Karpas-422 (cell line): ENCODE measurements at regions not wholly inside any gene's neighbourhood (a gene's known extent, or its start where the extent isn't known, plus 50 kb on each side); places are given as distances from the start of the nearest gene placed in this dataset.

Experiments used
- DNase-seq: peaks from one replicate; pipeline ENCODE4 v3.0.0-alpha.2; 2015
- H2AFZ ChIP-seq: fragments of 200-600 bp; sonication (generic); 2 replicates; pipeline ENCODE4 v1.6.1; 2014; ENCODE audit warnings: antibody characterized with exemption, low read length, mixed read lengths
- H3K27ac ChIP-seq: fragments of 200-600 bp; sonication (generic); 2 replicates; pipeline ENCODE4 v1.5.1; 2014; ENCODE audit warnings: mild to moderate bottlenecking, low read length, moderate library complexity
- H3K27me3 ChIP-seq: fragments of 200-600 bp; sonication (generic); 2 replicates; pipeline ENCODE4 v1.6.1; 2014; ENCODE audit warnings: low read length, mixed read lengths
- H3K36me3 ChIP-seq: fragments of 200-600 bp; sonication (generic); 2 replicates; pipeline ENCODE4 v1.6.1; 2014; ENCODE audit warnings: low read length, mixed read lengths; ENCODE audit not compliant: insufficient read depth
- H3K4me1 ChIP-seq: fragments of 200-600 bp; sonication (generic); 2 replicates; pipeline ENCODE4 v1.6.1; 2014; ENCODE audit warnings: mild to moderate bottlenecking, low read length, mixed read lengths
- H3K4me2 ChIP-seq: fragments of 200-600 bp; sonication (generic); 2 replicates; pipeline ENCODE4 v1.6.1; 2014; ENCODE audit warnings: low read length, low read depth, mild to moderate bottlenecking; ENCODE audit not compliant: poor library complexity, severe bottlenecking
- H3K4me3 ChIP-seq: fragments of 200-600 bp; sonication (generic); 2 replicates; pipeline ENCODE4 v1.5.1; 2014; ENCODE audit warnings: mild to moderate bottlenecking, antibody characterized with exemption, low read length, mixed read lengths
- H3K79me2 ChIP-seq: fragments of 200-600 bp; sonication (generic); 2 replicates; pipeline ENCODE4 v1.6.1; 2014; ENCODE audit warnings: mild to moderate bottlenecking, low read length, mixed read lengths
- H3K9ac ChIP-seq: fragments of 200-600 bp; sonication (generic); 2 replicates; pipeline ENCODE4 v1.6.0; 2014; ENCODE audit warnings: low read length
- H3K9me2 ChIP-seq: fragments of 200-600 bp; sonication (generic), shearing (Covaris generic); replicated peaks from 2 replicates; pipeline ENCODE4 v1.6.0; 2014; ENCODE audit warnings: mild to moderate bottlenecking, low read length, moderate library complexity; ENCODE audit not compliant: insufficient read depth
- H3K9me3 ChIP-seq: fragments of 300-700, 200-600 bp; sonication (generic); 2 replicates; pipeline ENCODE4 v1.6.1; 2014; ENCODE audit warnings: low read length, mixed read lengths
- H4K20me1 ChIP-seq: fragments of 200-600 bp; sonication (generic); 2 replicates; pipeline ENCODE4 v1.6.1; 2014; ENCODE audit warnings: mild to moderate bottlenecking, antibody characterized with exemption, low read length, low read depth; ENCODE audit not compliant: insufficient read depth

DNA sequence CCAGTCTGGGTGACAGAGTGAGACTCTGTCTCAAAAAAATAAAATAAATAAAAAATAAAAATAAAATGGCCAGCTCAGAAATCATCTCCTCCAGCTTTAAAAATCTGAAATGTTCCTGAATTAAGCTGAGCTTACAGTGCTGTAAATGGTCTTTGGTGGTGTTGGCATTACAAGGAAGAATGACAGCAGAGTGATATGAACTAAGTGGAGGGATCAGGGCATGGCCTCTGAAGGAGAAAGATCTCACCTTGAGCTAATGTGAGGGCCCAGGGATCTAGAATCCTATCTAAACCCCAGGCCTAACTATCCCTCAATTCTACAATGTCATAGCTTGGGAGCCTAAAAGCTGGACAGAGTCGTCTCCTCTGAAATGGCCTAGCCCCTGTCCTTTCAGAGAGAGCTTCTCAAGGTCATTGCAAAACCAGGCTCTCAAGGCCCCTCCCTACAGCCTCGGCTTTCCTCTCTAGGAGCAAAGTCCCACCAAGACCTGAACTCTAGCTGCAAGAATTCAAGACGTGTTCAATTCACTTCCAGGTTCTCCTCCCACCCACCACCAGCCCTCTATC is 345.4 kb downstream of the BUD13 start:
- Histone ChIP-seq H3K27me3 (no peaks in the 10 kb centered on the region), H3K4me1 (no peaks in the 10 kb centered on the region), H3K27ac (no peak overlapping the region), H3K9ac (no peak overlapping the region), H3K9me2 (no peaks in the 10 kb centered on the region), H4K20me1 (no peaks in the 10 kb centered on the region), H3K79me2 (no peaks in the 10 kb centered on the region), H3K4me3 (no peak overlapping the region), H2AFZ (no peak overlapping the region), H3K4me2 (no peak overlapping the region), H3K36me3 (no peaks in the 10 kb centered on the region), H3K9me3 (no peaks in the 10 kb centered on the region)
- no peak for DNase-seq

DNA sequence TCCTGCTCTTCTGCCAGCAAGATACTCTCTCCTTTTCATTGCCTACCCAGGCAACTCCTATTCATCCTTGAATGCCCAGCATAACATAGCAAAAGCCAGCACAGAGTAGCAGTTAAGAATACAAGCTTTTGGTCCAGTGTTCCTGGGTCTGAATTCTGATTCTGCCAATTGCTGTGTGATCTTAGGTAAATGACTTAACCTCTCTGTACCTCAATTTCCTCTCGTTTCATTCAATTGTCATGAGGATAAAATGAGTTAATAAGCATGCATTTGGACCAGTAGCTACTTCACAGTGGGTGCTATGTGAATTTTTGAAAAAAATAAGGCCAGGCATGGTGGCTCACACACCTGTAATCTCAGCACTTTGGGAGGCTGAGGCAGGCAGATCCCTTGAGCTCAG is 346.0 kb downstream of the BUD13 start:
- Histone ChIP-seq H3K27ac (no peak overlapping the region), H3K9me3 (no peaks in the 10 kb centered on the region), H4K20me1 (no peaks in the 10 kb centered on the region), H2AFZ (no peak overlapping the region), H3K4me2 (no peak overlapping the region), H3K27me3 (no peaks in the 10 kb centered on the region), H3K4me1 (no peaks in the 10 kb centered on the region), H3K36me3 (no peaks in the 10 kb centered on the region), H3K9ac (no peak overlapping the region), H3K79me2 (no peaks in the 10 kb centered on the region), H3K4me3 (no peak overlapping the region), H3K9me2 (no peaks in the 10 kb centered on the region)
- DNase-seq: no peak

DNA sequence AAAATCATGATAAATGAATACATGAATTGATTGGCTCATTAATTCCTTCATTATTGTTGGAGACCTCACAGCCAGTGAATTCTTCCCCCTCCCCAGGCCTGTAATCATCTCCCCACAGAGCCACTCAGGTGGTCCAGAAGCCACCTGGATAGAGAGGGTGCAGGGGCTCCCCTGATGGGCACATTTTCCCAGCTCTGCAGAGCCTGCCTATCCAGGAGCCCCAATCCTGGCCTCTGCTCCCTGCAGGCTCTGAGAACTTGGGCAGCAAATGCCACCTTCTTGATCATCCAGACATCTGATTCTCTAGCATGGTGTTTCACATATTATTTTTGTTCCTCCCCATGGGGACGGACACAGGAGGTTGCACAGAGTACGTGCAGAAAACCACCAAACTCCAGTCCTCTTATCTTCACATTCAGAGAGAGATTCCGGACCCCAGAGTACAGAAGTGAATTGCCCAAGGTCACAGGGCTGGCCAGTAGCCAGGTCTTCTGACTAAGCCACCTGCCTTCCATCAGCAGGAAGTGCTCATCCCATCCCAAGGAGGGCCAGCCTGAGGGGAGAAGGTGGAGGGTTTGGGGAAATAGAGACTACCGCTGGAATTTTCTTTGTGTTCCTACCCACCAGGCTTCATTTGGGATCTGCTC is 348.0 kb downstream of the BUD13 start:
- Histone ChIP-seq H3K36me3 (no peaks in the 10 kb centered on the region), H3K27me3 (no peaks in the 10 kb centered on the region), H3K4me3 (no peak overlapping the region), H3K9ac (no peak overlapping the region), H3K4me2 (no peak overlapping the region), H3K9me2 (no peaks in the 10 kb centered on the region), H2AFZ (no peak overlapping the region), H3K27ac (no peak overlapping the region), H4K20me1 (no peaks in the 10 kb centered on the region), H3K4me1 (no peaks in the 10 kb centered on the region), H3K9me3 (no peaks in the 10 kb centered on the region), H3K79me2 (no peaks in the 10 kb centered on the region)
- no peak for DNase-seq

DNA sequence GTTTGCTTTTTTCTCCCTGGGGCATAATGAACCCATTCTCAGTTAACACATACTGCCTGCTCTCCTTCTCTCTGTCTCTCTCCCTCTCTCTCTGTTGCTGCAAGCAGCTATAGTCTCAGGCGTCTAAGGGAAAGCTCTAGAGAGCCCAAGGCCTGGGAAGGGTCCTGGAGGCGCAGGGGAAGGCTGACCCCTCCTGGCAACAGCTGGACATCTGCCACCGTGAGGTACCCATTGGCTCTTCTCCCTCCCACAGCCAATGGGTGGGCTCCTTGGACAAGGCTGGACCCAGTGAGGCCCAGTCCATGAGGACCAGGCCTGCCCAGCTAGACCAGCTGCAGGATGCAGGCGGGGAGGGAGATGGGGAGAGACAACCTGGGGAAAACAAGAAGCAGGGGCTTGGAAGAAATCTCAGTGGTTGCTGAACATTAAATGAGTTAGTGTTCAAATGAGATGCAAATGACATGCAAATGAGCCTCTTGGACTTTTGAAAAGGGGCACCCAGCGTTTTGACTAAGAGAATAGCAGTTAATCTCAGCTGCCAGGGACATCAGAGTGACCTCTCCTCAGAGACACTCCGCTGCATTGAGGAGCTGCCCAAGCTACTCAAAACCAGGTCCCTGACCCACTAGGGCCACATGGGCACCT is 349.7 kb downstream of the BUD13 start:
- Histone ChIP-seq H2AFZ (no peak overlapping the region), H3K9ac (no peak overlapping the region), H3K9me3 (no peaks in the 10 kb centered on the region), H3K4me2 (no peak overlapping the region), H3K4me3 (no peak overlapping the region), H3K79me2 (no peaks in the 10 kb centered on the region), H3K27ac (no peak overlapping the region), H3K4me1 (no peaks in the 10 kb centered on the region), H3K9me2 (no peaks in the 10 kb centered on the region), H3K27me3 (no peaks in the 10 kb centered on the region), H4K20me1 (no peaks in the 10 kb centered on the region), H3K36me3 (no peaks in the 10 kb centered on the region)
- no peak for DNase-seq

DNA sequence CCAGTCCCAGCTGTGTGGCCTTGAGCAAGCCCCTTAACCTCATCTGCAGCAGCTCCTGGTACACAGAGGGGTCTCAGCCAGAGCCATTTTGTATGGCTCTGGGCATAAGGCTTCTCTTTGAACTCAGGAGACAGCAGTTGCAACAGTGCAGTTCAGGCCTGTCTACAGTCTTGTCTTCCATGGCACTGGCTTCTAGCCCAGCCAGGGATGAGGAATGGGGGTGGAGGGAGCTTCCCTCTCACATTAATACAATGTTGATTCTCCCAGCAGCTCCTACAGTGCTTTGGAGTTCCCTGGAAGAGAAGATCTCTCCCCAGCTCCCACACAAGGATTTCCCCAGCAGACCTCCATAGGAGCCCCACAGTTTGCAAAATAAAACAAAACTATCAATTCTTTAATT is 350.2 kb downstream of the BUD13 start:
- Histone ChIP-seq H3K4me1 (no peaks in the 10 kb centered on the region), H3K4me2 (no peak overlapping the region), H3K79me2 (no peaks in the 10 kb centered on the region), H3K9me2 (no peaks in the 10 kb centered on the region), H2AFZ (no peak overlapping the region), H3K27ac (no peak overlapping the region), H3K36me3 (no peaks in the 10 kb centered on the region), H4K20me1 (no peaks in the 10 kb centered on the region), H3K27me3 (no peaks in the 10 kb centered on the region), H3K4me3 (no peak overlapping the region), H3K9me3 (no peaks in the 10 kb centered on the region), H3K9ac (no peak overlapping the region)
- no peak for DNase-seq

DNA sequence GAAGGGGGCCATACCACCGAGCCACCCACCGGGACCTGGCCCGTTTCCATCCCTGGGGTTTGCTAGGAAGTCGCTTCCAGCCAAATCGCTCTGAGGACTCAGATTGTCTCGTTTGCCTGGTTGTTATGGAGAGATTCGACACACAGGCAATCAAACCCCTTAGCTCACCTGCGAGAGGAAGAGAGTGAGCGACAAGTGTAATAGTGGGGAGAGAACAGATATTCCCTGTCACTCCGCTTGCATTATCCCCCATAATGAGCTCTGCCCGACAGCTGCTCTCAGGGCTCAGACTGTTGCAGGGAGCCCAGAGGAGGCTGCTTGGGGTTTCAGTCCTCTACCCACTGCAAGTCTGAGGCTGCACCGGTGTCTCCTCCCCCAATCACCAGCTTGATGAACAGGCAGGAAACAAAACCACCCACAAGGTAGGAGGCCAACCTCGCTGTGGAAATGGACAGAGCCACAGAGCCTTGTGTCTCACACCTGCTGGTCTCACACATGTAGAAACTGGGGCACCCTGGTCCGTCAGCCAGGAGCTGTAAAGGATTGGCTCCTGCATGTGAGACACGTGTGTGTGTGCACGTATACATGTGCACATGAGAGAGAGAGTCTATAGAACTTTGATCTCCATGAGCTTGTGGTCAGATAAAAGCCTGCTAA is 351.1 kb downstream of the BUD13 start:
- Histone ChIP-seq H2AFZ (no peak overlapping the region), H3K9ac (no peak overlapping the region), H3K36me3 (no peaks in the 10 kb centered on the region), H3K9me2 (no peaks in the 10 kb centered on the region), H3K27ac (no peak overlapping the region), H3K4me3 (no peak overlapping the region), H3K27me3 (no peaks in the 10 kb centered on the region), H3K4me1 (no peaks in the 10 kb centered on the region), H3K4me2 (no peak overlapping the region), H3K9me3 (no peaks in the 10 kb centered on the region), H3K79me2 (no peaks in the 10 kb centered on the region), H4K20me1 (no peaks in the 10 kb centered on the region)
- no peak for DNase-seq

DNA sequence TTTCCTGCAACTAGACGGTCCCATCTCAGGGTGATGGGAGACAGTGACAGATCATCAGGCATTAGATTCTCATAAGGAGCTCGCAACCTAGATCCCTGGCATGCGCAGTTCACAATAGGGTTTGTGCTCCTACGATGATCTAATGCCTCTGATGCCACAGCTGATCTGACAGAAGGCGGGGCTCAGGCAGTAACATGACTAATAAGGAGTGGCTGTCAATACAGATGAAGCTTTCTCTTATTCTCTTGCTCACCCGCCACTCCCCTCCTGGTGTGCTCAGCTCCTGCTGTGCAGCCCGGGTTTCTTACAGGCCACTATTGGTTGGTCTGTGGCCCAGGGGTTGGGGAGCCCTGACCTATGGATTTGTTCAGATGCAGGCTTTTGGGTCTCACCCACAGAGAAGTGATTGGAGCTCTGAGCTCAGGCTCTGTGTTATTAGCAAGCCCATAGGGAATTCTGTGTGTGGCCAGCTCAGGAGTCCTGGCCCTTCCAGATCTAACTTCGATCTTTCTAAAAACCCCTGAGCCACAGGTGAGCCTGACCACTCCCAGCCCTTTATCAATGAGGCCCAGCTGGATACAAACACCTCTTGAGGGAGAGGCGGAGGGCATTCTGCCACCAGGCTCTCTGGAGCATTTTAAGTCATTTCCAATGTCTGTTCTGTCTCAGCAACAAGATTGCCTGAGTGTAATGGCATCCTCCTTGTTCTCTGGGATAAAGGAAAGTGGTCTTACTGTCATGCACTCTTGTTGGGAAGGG is 351.8 kb downstream of the BUD13 start:
- Histone ChIP-seq H3K79me2 (no peaks in the 10 kb centered on the region), H4K20me1 (no peaks in the 10 kb centered on the region), H3K4me1 (no peaks in the 10 kb centered on the region), H3K4me3 (no peak overlapping the region), H3K9me3 (no peaks in the 10 kb centered on the region), H3K27me3 (no peaks in the 10 kb centered on the region), H3K4me2 (no peak overlapping the region), H3K9me2 (no peaks in the 10 kb centered on the region), H3K36me3 (no peaks in the 10 kb centered on the region), H3K27ac (no peak overlapping the region), H3K9ac (no peak overlapping the region), H2AFZ (no peak overlapping the region)
- no peak for DNase-seq

DNA sequence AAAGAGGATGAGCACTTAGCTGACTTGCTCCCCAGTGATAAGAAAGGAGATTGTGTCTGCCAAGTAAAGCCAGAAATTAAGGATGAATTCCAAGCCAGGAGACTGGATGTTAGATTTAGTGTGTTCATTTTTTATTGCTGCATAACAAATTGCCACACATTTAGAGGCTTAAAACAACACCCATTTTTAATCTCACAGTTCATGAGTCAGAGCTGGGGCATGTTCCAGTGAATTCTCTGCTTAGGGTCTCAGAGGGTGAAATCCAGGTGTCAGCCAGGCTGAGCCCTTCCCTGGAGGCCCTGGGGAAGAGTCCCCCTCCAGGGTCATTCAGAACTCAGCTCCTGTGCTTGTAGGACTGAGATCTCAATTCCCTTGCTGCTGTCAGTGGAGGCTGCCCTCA is 352.8 kb downstream of the BUD13 start:
- Histone ChIP-seq H2AFZ (no peak overlapping the region), H3K4me2 (no peak overlapping the region), H3K9me3 (no peaks in the 10 kb centered on the region), H3K9me2 (no peaks in the 10 kb centered on the region), H3K9ac (no peak overlapping the region), H3K4me3 (no peak overlapping the region), H3K4me1 (no peaks in the 10 kb centered on the region), H3K27ac (no peak overlapping the region), H3K79me2 (no peaks in the 10 kb centered on the region), H4K20me1 (no peaks in the 10 kb centered on the region), H3K36me3 (no peaks in the 10 kb centered on the region), H3K27me3 (no peaks in the 10 kb centered on the region)
- DNase-seq: no peak
